HG02943 (cell line): ENCODE measurements at regions not wholly inside any gene's neighbourhood (a gene's known extent, or its start where the extent isn't known, plus 50 kb on each side); places are given as distances from the start of the nearest gene placed in this dataset.
"Not testable (repeated sequence)": the region's sequence is repeated elsewhere in the genome, so short reads cannot be mapped to it uniquely, and the experiment has no call there.

Experiments used
- ATAC-seq: cut with Tn5 transposase; IDR thresholded peaks from one replicate; pipeline ENCODE4 v1.9.1; 2021; ENCODE audit warnings: mild to moderate bottlenecking, low read depth, moderate library complexity; ENCODE audit not compliant: unreplicated experiment

- ATAC-seq, result no peak
Measured at GRCh38 chr11:92046103-92046502, 178.5 kb upstream of the FAT3 start.

- ATAC-seq, result no peak
Measured at GRCh38 chr11:92045301-92045700, 179.3 kb upstream of the FAT3 start.

- no peak for ATAC-seq
Measured at GRCh38 chr11:92035488-92035887, 189.1 kb upstream of the FAT3 start.

GRCh38 chr11:92027136-92027535, 197.5 kb upstream of the FAT3 start:
- not testable (repeated sequence) for ATAC-seq

- no peak for ATAC-seq
Measured at GRCh38 chr11:92026664-92027063, 198.0 kb upstream of the FAT3 start.

GRCh38 chr11:92024788-92025187, 199.8 kb upstream of the FAT3 start:
- ATAC-seq, result no peak

GRCh38 chr11:92022499-92022898, 202.1 kb upstream of the FAT3 start:
- ATAC-seq, result no peak

GRCh38 chr11:92018332-92018731, 206.3 kb upstream of the FAT3 start:
- ATAC-seq, result no peak

- no peak for ATAC-seq
Measured at GRCh38 chr11:92008249-92008648, 216.4 kb upstream of the FAT3 start.

GRCh38 chr11:92002568-92002967, 222.1 kb upstream of the FAT3 start:
- ATAC-seq, result no peak

GRCh38 chr11:91998481-91998880, 226.1 kb upstream of the FAT3 start:
- ATAC-seq, result no peak

- no peak for ATAC-seq
Measured at GRCh38 chr11:91997226-91997625, 227.4 kb upstream of the FAT3 start.

GRCh38 chr11:91996526-91996925, 228.1 kb upstream of the FAT3 start:
- ATAC-seq, result no peak

GRCh38 chr11:91988443-91988842, 236.2 kb upstream of the FAT3 start:
- not testable (repeated sequence) for ATAC-seq

GRCh38 chr11:91986218-91986617, 238.4 kb upstream of the FAT3 start:
- ATAC-seq, result no peak

- no peak for ATAC-seq
Measured at GRCh38 chr11:91984033-91984584, 240.5 kb upstream of the FAT3 start.

- no peak for ATAC-seq
Measured at GRCh38 chr11:91981995-91982394, 242.6 kb upstream of the FAT3 start.

- no peak for ATAC-seq
Measured at GRCh38 chr11:91979775-91980174, 244.8 kb upstream of the FAT3 start.

GRCh38 chr11:91978747-91979146, 245.9 kb upstream of the FAT3 start:
- no peak for ATAC-seq

- no peak for ATAC-seq
Measured at GRCh38 chr11:91972665-91973266, 251.9 kb upstream of the FAT3 start.

GRCh38 chr11:91970624-91971023, 254.0 kb upstream of the FAT3 start:
- ATAC-seq, result no peak

- ATAC-seq, result no peak
Measured at GRCh38 chr11:91969486-91969885, 255.1 kb upstream of the FAT3 start.

- ATAC-seq, result no peak
Measured at GRCh38 chr11:91967691-91968045, 256.9 kb upstream of the FAT3 start.
